Limb (tissue), 2 donors: ENCODE measurements at regions not wholly inside any gene's neighbourhood (a gene's known extent, or its start where the extent isn't known, plus 50 kb on each side); places are given as distances from the start of the nearest gene placed in this dataset.
"Not testable (repeated sequence)": the region's sequence is repeated elsewhere in the genome, so short reads cannot be mapped to it uniquely, and the experiment has no call there.

Source experiments
- DNase-seq, 2 donors: peaks; one replicate each; pipeline ENCODE4 v3.0.0-alpha.2; 2016; ENCODE audit errors: extremely low spot score in 2 of 2

GRCh38 chr3:118479376-118479775 is 555.3 kb downstream of the IGSF11 start:
- DNase-seq = no peak

GRCh38 chr3:118480101-118480860 is 554.4 kb downstream of the IGSF11 start:
- DNase-seq = no peak

- no peak for DNase-seq
Observed at GRCh38 chr3:118485693-118486092, 549.0 kb downstream of the IGSF11 start.

GRCh38 chr3:118487734-118488133 is 546.9 kb downstream of the IGSF11 start:
- no peak for DNase-seq

- no peak for DNase-seq
Observed at GRCh38 chr3:118488732-118489131, 545.9 kb downstream of the IGSF11 start.

- no peak for DNase-seq
Observed at GRCh38 chr3:118495206-118495605, 539.4 kb downstream of the IGSF11 start.

GRCh38 chr3:118497274-118497673 is 537.4 kb downstream of the IGSF11 start:
- DNase-seq = no peak

GRCh38 chr3:118501152-118501551 is 533.5 kb downstream of the IGSF11 start:
- peak; percentile 25 to 73 for DNase-seq

- no peak for DNase-seq
Observed at GRCh38 chr3:118504906-118505305, 529.7 kb downstream of the IGSF11 start.

GRCh38 chr3:118505784-118506183 is 528.9 kb downstream of the IGSF11 start:
- no peak for DNase-seq

- DNase-seq = no peak
Observed at GRCh38 chr3:118511402-118511801, 523.2 kb downstream of the IGSF11 start.

- no peak for DNase-seq
Observed at GRCh38 chr3:118512301-118512700, 522.3 kb downstream of the IGSF11 start.

- DNase-seq = no peak
Observed at GRCh38 chr3:118525077-118525476, 509.6 kb downstream of the IGSF11 start.

GRCh38 chr3:118526758-118527513 is 507.7 kb downstream of the IGSF11 start:
- DNase-seq = no peak

GRCh38 chr3:118527514-118528044 is 507.1 kb downstream of the IGSF11 start:
- no peak for DNase-seq

- DNase-seq = no peak
Observed at GRCh38 chr3:118529554-118529953, 505.1 kb downstream of the IGSF11 start.

GRCh38 chr3:118530350-118530922 is 504.2 kb downstream of the IGSF11 start:
- DNase-seq = no peak

GRCh38 chr3:118530927-118531356 is 503.7 kb downstream of the IGSF11 start:
- DNase-seq = not testable (repeated sequence)

- DNase-seq = no peak
Observed at GRCh38 chr3:118531816-118532215, 502.8 kb downstream of the IGSF11 start.

GRCh38 chr3:118533676-118534075 is 501.0 kb downstream of the IGSF11 start:
- no peak for DNase-seq

GRCh38 chr3:118534519-118534918 is 500.1 kb downstream of the IGSF11 start:
- no peak for DNase-seq

- DNase-seq = no peak
Observed at GRCh38 chr3:118536764-118537163, 497.9 kb downstream of the IGSF11 start.
